ENCODE measurements at regions not wholly inside any gene's neighbourhood (a gene's known extent, or its start where the extent isn't known, plus 50 kb on each side); places are given as distances from the start of the nearest gene placed in this dataset.

GRCh38 chr13:88104576-88104975 lies 433.4 kb downstream of the SLITRK5 start:
- TF ChIP-seq POLR2AphosphoS5 (IDR thresholded peaks at IDR 0.05; ENCODE audit: insufficient read depth in 1 of 2, low read depth in 1 of 2): no peak
- no peak for TF ChIP-seq CTCF (IDR thresholded peaks at IDR 0.05)
- TF ChIP-seq POLR2A (IDR thresholded peaks at IDR 0.05): no peak

DNA sequence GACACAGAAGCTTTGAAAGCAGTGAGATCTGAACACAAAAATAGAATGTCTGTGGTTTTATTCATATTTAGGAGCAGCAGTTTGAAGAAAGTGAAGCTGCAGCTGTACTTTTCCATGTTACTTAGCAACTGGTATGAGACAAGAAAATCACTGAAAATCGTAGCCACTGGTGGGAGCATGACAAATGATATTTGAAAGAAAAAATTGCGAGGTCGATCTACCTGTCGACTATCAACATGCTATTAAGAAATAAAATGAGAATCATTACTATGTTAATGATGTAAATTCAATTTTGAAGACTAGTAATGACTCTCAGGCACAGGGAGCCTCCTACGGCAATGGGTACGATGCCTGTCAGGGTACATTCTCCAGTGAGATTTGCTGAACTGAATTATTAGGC lies 436.4 kb downstream of the SLITRK5 start:
- intact Hi-C loops (cut with DNase I): no loop called here
- H3K4me1 ChIP-seq: no peaks in the 10 kb centered on the region
- no peak for DNase-seq (ENCODE audit: extremely low spot score in 2 of 2)

More at GRCh38 chr13:88104576-88104975, 433.4 kb downstream of the SLITRK5 start:
- H3K27ac ChIP-seq: no peak overlapping the region
- intact Hi-C loops (cut with DNase I): no loop called here
- no peak for DNase-seq (ENCODE audit: extremely low spot score in 2 of 2)
- H3K36me3 ChIP-seq: no peaks in the 10 kb centered on the region
- H3K27me3 ChIP-seq: no peaks in the 10 kb centered on the region
- no peaks in the 10 kb centered on the region for H3K4me1 ChIP-seq
- H3K9me3 ChIP-seq: no peaks in the 10 kb centered on the region
- H3K4me3 ChIP-seq: no peak overlapping the region

GRCh38 chr13:88112526-88112925 lies 441.4 kb downstream of the SLITRK5 start:
- Histone ChIP-seq H3K27ac (no peak overlapping the region), H3K27me3 (no peaks in the 10 kb centered on the region), H3K9me3 (no peaks in the 10 kb centered on the region), H3K4me1 (no peaks in the 10 kb centered on the region), H3K36me3 (no peaks in the 10 kb centered on the region), H3K4me3 (no peak overlapping the region)
- intact Hi-C loops (cut with DNase I): no loop called here
- no peak for DNase-seq (ENCODE audit: extremely low spot score in 2 of 2)
- TF ChIP-seq CTCF (IDR thresholded peaks at IDR 0.05): no peak
- no peak for TF ChIP-seq POLR2A (IDR thresholded peaks at IDR 0.05)
- TF ChIP-seq POLR2AphosphoS5 (IDR thresholded peaks at IDR 0.05; ENCODE audit: insufficient read depth in 1 of 2, low read depth in 1 of 2): no peak

More for the DNA sequence above, 436.4 kb downstream of the SLITRK5 start:
- Histone ChIP-seq H3K36me3 (no peaks in the 10 kb centered on the region), H3K27me3 (no peaks in the 10 kb centered on the region), H3K4me3 (no peak overlapping the region), H3K9me3 (no peaks in the 10 kb centered on the region), H3K27ac (no peak overlapping the region)
- TF ChIP-seq POLR2A (IDR thresholded peaks at IDR 0.05) (no peak), POLR2AphosphoS5 (IDR thresholded peaks at IDR 0.05; ENCODE audit: insufficient read depth in 1 of 2, low read depth in 1 of 2) (no peak), CTCF (IDR thresholded peaks at IDR 0.05) (no peak)

DNA sequence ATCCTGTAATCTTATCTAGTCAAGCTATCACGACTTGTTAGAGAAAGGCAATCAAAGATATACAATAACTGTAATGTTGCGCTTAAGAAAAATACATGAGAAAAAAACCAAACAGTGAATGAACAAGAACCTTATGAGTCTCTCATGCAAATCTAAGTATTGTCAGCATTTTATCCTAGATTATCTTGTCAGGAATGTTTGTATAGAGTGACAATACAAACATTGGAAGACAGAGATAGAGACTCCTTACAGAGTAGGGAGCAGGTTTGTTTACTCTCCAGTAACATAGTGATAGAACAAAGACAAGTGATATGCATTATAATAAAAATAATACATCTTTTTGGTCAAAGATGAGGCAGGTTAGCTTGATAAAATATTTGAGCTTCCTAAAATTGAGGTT lies 444.8 kb downstream of the SLITRK5 start:
- intact Hi-C loops (cut with DNase I): no loop called here
- no peak overlapping the region for H3K27ac ChIP-seq
- H3K4me3 ChIP-seq: no peak overlapping the region
- H3K27me3 ChIP-seq: no peaks in the 10 kb centered on the region
- DNase-seq (ENCODE audit: extremely low spot score in 2 of 2): no peak
- H3K36me3 ChIP-seq: no peaks in the 10 kb centered on the region
- TF ChIP-seq CTCF (IDR thresholded peaks at IDR 0.05): no peak
- TF ChIP-seq POLR2AphosphoS5 (IDR thresholded peaks at IDR 0.05; ENCODE audit: insufficient read depth in 1 of 2, low read depth in 1 of 2): no peak
- no peaks in the 10 kb centered on the region for H3K9me3 ChIP-seq
- no peaks in the 10 kb centered on the region for H3K4me1 ChIP-seq

DNA sequence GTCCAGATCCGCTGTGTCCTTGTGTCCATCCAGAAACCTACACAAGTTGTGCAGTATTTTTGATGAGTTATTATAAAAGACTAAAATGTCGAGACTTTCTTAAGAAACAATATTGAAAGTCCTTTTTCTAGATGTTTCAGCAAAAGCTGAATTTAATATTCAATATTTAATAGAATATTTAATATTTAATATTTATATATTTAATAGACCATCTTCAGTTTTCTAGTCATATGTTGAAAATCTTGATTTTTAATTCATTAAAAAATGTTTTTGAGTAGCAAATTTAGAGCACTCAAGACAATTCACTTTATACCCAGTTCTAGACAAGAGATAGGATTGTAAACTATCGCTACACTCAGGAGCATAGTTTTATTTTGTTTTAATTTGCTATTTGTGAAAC lies 447.8 kb downstream of the SLITRK5 start:
- no peaks in the 10 kb centered on the region for H3K27me3 ChIP-seq
- no peaks in the 10 kb centered on the region for H3K9me3 ChIP-seq
- TF ChIP-seq POLR2AphosphoS5 (IDR thresholded peaks at IDR 0.05; ENCODE audit: insufficient read depth in 1 of 2, low read depth in 1 of 2) (no peak), CTCF (IDR thresholded peaks at IDR 0.05) (no peak), POLR2A (IDR thresholded peaks at IDR 0.05) (no peak)
- no peak for DNase-seq (ENCODE audit: extremely low spot score in 2 of 2)
- H3K4me1 ChIP-seq: no peaks in the 10 kb centered on the region
- H3K4me3 ChIP-seq: no peak overlapping the region
- H3K36me3 ChIP-seq: no peaks in the 10 kb centered on the region
- H3K27ac ChIP-seq: no peak overlapping the region
- intact Hi-C loops (cut with DNase I): no loop called here

All from vagina (tissue), 2 donors.